GM13976 (cell line): ENCODE measurements at regions not wholly inside any gene's neighbourhood (a gene's known extent, or its start where the extent isn't known, plus 50 kb on each side); places are given as distances from the start of the nearest gene placed in this dataset.

Experiments used
- DNase-seq: peaks from one replicate; pipeline ENCODE4 v3.0.0; 2012; ENCODE audit warnings: low spot score
- CTCF ChIP-seq: IDR thresholded peaks from 2 replicates; pipeline ENCODE4 v1.5.1; 2012; ENCODE audit warnings: borderline replicate concordance, mild to moderate bottlenecking; ENCODE audit not compliant: insufficient read depth; ENCODE audit errors: extremely low read depth, missing control alignments, control extremely low read depth
- in situ Hi-C: fragments of 300-500 bp; cut with MboI; formaldehyde crosslinking; loops from one replicate; pipeline ENCODE4 v1.12.0; 2022; ENCODE audit warnings: low sequenced_read_pairs, mixed read lengths, inconsistent platforms; ENCODE audit not compliant: unreplicated experiment

- no peak for DNase-seq
- TF ChIP-seq CTCF = no peak
- in situ Hi-C loops = no loop called here
These were observed 803.9 kb upstream of the POU3F3 start for GRCh38 chr2:104049981-104050380.

GRCh38 chr2:104050656-104051242 is 803.2 kb upstream of the POU3F3 start:
- in situ Hi-C loops = no loop called here
- no peak for TF ChIP-seq CTCF
- DNase-seq = no peak

GRCh38 chr2:104051766-104052165 is 802.1 kb upstream of the POU3F3 start:
- no peak for TF ChIP-seq CTCF
- DNase-seq = no peak
- in situ Hi-C loops = no loop called here

- in situ Hi-C loops = no loop called here
- no peak for DNase-seq
- no peak for TF ChIP-seq CTCF
These were observed 801.6 kb upstream of the POU3F3 start for GRCh38 chr2:104052356-104052755.

- no peak for TF ChIP-seq CTCF
These were observed 797.5 kb upstream of the POU3F3 start for GRCh38 chr2:104056451-104056850.

GRCh38 chr2:104068665-104069064 is 785.2 kb upstream of the POU3F3 start:
- TF ChIP-seq CTCF = no peak
- DNase-seq = no peak
- in situ Hi-C loops = no loop called here

More at GRCh38 chr2:104056451-104056850, 797.5 kb upstream of the POU3F3 start:
- no peak for DNase-seq
- in situ Hi-C loops = no loop called here
